Spleen (tissue), 11 donors: ENCODE measurements at regions not wholly inside any gene's neighbourhood (a gene's known extent, or its start where the extent isn't known, plus 50 kb on each side); places are given as distances from the start of the nearest gene placed in this dataset.

ENCODE experiments used
- DNase-seq: peaks from one replicate; pipeline ENCODE4 v3.0.0-alpha.2; 2020
- H3K27ac ChIP-seq, 8 donors: fragments of 200-600 bp; sonication (generic) in 7 of 8; 1 replicate in 4 of 8; 2 replicates in 4 of 8; pipeline versions ENCODE4 v1.5.0 to v1.8.0; 2016 to 2021; ENCODE audit warnings: inconsistent platforms in 4 of 8, mild to moderate bottlenecking in 4 of 8, moderate library complexity in 1 of 8
- H3K27me3 ChIP-seq, 7 donors: fragments of 200-600 bp; sonication (generic) in 6 of 7; replicated peaks in 1 of 7; 1 replicate in 4 of 7; 2 replicates in 3 of 7; pipeline versions ENCODE4 v1.5.0 to v1.8.0; 2016 to 2021; ENCODE audit warnings: inconsistent platforms in 3 of 7, mild to moderate bottlenecking in 1 of 7
- H3K36me3 ChIP-seq, 6 donors: fragments of 200-600 bp; sonication (generic) in 5 of 6; 1 replicate in 4 of 6; 2 replicates in 2 of 6; pipeline versions ENCODE4 v1.5.0 to v1.8.0; 2016 to 2021; ENCODE audit warnings: inconsistent platforms in 2 of 6
- H3K4me1 ChIP-seq, 6 donors: fragments of 200-600 bp; sonication (generic) in 5 of 6; 1 replicate in 3 of 6; 2 replicates in 3 of 6; pipeline versions ENCODE4 v1.5.0 to v1.8.0; 2016 to 2021; ENCODE audit warnings: inconsistent platforms in 3 of 6
- H3K4me3 ChIP-seq, 8 donors: fragments of 200-600 bp; sonication (generic) in 7 of 8; 1 replicate in 4 of 8; 2 replicates in 4 of 8; pipeline versions ENCODE4 v1.5.0 to v1.8.0; 2016 to 2021; ENCODE audit warnings: inconsistent platforms in 4 of 8, mild to moderate bottlenecking in 4 of 8, moderate library complexity in 2 of 8
- H3K9me3 ChIP-seq, 8 donors: fragments of 200-600 bp; sonication (generic) in 7 of 8; 1 replicate in 4 of 8; 2 replicates in 4 of 8; pipeline versions ENCODE4 v1.5.0 to v1.8.0; 2016 to 2021; ENCODE audit warnings: inconsistent platforms in 4 of 8
- POLR2A ChIP-seq, 3 donors: fragments of 450-650 bp; IDR thresholded peaks; one replicate each; pipeline ENCODE4 v1.5.1; 2017; ENCODE audit warnings: antibody characterized with exemption in 3 of 3, mild to moderate bottlenecking in 1 of 3
- POLR2AphosphoS5 ChIP-seq, 3 donors: sonication (generic); formaldehyde crosslinking; IDR thresholded peaks; one replicate each; pipeline ENCODE4 v1.5.1; 2017; ENCODE audit warnings: antibody characterized with exemption in 3 of 3
- WGBS, 5 donors: extraction: QIAGEN DNeasy Blood & Tissue Kit in 3 of 5; methylation state at CpG; one replicate each; pipeline versions ENCODE4 v1.1.5 to v1.1.7; 2013 to 2018; 5-methylcytosine and 5-hydroxymethylcytosine counted together
- intact Hi-C: fragments of 100-400 bp; cut with DNase I; formaldehyde crosslinking; loops from one replicate; pipeline ENCODE4 v1.15.0; 2023; ENCODE audit warnings: low total_unique reads
- TF ChIP-seq, protein P1 (sequence below), 11 experiments: fragments of 200-600 bp in 7 of 11; fragments of 450-650 bp in 4 of 11; sonication (generic) in 4 of 11; IDR thresholded peaks in 8 of 11; conservative IDR thresholded peaks in 3 of 11; 1 replicate in 7 of 11; 2 replicates in 4 of 11; pipeline versions ENCODE4 v1.4.0 to v1.8.0; 2016 to 2021; ENCODE audit warnings: antibody characterized with exemption in 11 of 11, inconsistent platforms in 4 of 11, mild to moderate bottlenecking in 1 of 11
- donor health status: healthy with polysubstance abuse.
- donor health status: DM: no; HTN: no; CAD: no; lungs with moderate emphysema.
- donor health status: DM: no; HTN: no; CAD: no.
- donor health status: Bipolar disorder and iron deficiency.
- donor health status: healthy.
- donor health status: DM: no; HTN: no; CAD: no.
- donor health status: DM: yes; HTN: yes; CAD: no.

DNA sequence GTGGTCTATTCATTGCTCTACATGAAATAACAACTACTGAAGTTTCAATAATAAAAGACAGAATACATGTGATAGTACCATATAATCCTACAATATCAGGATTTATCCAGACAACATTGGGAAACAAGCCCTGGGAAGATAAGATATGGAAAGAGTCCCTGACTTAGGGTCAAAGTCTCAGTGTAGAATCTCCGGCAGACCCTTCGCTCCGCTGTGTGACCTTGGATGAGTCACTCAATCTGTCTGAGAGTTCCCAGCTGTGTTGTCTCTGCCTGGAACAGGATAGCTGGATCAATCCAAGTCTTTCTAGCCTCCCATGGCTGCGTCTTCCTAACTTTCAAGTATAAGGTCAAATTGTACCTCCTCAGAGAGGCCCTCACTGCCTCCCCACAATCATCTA lies 335.9 kb downstream of the TMEM114 start:
- Histone ChIP-seq H3K27ac (no peak overlapping the region), H3K9me3 (peaks cover 0 to 8% (median 0%) of the 10 kb centered on the region in 8 donors), H3K4me3 (no peak overlapping the region), H3K4me1 (no peaks in the 10 kb centered on the region), H3K27me3 (no peaks in the 10 kb centered on the region), H3K36me3 (no peaks in the 10 kb centered on the region)
- TF ChIP-seq, protein P1, sequence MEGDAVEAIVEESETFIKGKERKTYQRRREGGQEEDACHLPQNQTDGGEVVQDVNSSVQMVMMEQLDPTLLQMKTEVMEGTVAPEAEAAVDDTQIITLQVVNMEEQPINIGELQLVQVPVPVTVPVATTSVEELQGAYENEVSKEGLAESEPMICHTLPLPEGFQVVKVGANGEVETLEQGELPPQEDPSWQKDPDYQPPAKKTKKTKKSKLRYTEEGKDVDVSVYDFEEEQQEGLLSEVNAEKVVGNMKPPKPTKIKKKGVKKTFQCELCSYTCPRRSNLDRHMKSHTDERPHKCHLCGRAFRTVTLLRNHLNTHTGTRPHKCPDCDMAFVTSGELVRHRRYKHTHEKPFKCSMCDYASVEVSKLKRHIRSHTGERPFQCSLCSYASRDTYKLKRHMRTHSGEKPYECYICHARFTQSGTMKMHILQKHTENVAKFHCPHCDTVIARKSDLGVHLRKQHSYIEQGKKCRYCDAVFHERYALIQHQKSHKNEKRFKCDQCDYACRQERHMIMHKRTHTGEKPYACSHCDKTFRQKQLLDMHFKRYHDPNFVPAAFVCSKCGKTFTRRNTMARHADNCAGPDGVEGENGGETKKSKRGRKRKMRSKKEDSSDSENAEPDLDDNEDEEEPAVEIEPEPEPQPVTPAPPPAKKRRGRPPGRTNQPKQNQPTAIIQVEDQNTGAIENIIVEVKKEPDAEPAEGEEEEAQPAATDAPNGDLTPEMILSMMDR (IDR thresholded peaks at IDR 0.05 in 8 of 11, conservative IDR thresholded peaks at IDR 0.05 in 3 of 11): no peak
- no peak for TF ChIP-seq POLR2A (IDR thresholded peaks at IDR 0.05)
- no peak for TF ChIP-seq POLR2AphosphoS5 (IDR thresholded peaks at IDR 0.05)
- DNase-seq: no peak
- intact Hi-C loops: no loop called here
- WGBS, 5 donors: 63 to 82% (median 75%) methylated on average over 4 of the region's 4 CpGs

DNA sequence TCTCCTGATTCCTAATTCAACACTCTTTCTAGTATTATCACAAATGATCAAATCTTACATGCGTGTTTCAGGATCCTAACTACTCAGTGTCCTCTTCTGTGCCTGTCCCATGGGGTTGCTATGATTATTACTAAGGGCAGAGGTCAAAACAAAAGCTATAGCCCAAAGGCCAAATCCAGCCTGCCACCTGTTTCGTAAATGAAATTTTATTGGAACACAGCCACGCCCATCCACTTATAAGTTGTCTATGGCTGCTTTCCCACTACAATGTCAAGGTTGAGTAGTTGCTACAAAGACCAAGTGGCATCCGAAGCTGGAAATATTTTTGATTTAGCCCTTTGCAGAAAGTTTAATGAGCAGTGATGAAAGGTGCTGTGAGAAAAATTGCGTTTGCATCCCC lies 336.6 kb downstream of the TMEM114 start:
- intact Hi-C loops: no loop called here

DNA sequence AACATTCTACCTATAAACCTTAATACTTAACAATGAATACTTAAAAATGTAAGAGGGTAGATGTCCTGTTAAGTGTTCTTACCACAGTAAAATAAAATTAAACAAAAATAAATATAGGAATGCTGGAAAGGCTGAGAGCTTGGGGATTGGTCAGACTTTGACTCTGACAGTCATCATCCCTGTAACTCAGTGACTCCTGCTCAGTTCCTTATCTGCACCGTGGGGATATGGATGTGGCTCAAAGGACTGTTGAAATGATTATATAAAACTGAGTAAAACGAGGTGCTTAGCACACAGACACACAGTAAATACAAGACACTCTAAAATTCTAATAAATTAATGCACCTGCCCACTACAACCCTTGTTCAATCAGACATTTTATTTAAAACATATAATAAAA lies 338.6 kb downstream of the TMEM114 start:
- H3K27me3 ChIP-seq: no peaks in the 10 kb centered on the region
- TF ChIP-seq, protein P1 (IDR thresholded peaks at IDR 0.05 in 8 of 11, conservative IDR thresholded peaks at IDR 0.05 in 3 of 11): no peak
- no peak for TF ChIP-seq POLR2A (IDR thresholded peaks at IDR 0.05)
- no peak for TF ChIP-seq POLR2AphosphoS5 (IDR thresholded peaks at IDR 0.05)
- H3K4me1 ChIP-seq: no peaks in the 10 kb centered on the region
- DNase-seq: no peak
- H3K4me3 ChIP-seq: no peak overlapping the region
- intact Hi-C loops: no loop called here
- H3K27ac ChIP-seq: no peak overlapping the region
- 33 to 48% (median 37%) methylated on average over 2 of the region's 2 CpGs for WGBS, 5 donors
- no peaks in the 10 kb centered on the region for H3K9me3 ChIP-seq
- no peaks in the 10 kb centered on the region for H3K36me3 ChIP-seq

More for the DNA sequence above, 336.6 kb downstream of the TMEM114 start:
- WGBS, 5 donors: 60 to 82% (median 68%) methylated on average over 5 of the region's 5 CpGs
- Histone ChIP-seq H3K4me3 (no peak overlapping the region), H3K9me3 (peaks cover 0 to 8% (median 0%) of the 10 kb centered on the region in 8 donors), H3K4me1 (no peaks in the 10 kb centered on the region), H3K27me3 (no peaks in the 10 kb centered on the region), H3K36me3 (no peaks in the 10 kb centered on the region), H3K27ac (no peak overlapping the region)
- DNase-seq: no peak
- TF ChIP-seq, protein P1 (IDR thresholded peaks at IDR 0.05 in 8 of 11, conservative IDR thresholded peaks at IDR 0.05 in 3 of 11): no peak
- TF ChIP-seq POLR2AphosphoS5 (IDR thresholded peaks at IDR 0.05) (no peak), POLR2A (IDR thresholded peaks at IDR 0.05) (no peak)

DNA sequence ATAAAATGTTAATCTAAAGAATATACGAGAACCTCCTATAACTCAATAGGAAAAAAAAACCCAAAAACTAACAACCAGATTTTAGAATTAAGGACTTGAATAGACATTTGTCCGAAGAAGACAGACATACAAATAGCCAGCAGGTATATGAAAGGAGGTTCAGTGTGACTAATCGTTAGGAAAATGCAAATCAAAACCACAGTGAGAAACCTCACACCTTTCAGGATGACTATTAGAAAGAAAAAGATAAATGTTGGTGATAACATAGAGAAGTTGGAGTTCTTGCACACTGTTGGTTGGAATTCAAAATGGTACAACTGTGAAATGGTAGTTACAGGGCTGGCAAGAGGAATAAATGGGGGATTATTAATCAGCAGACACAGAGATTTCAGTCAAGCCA lies 339.0 kb downstream of the TMEM114 start:
- DNase-seq: no peak
- H3K27ac ChIP-seq: no peak overlapping the region
- no peaks in the 10 kb centered on the region for H3K36me3 ChIP-seq
- no peaks in the 10 kb centered on the region for H3K9me3 ChIP-seq
- intact Hi-C loops: no loop called here
- TF ChIP-seq POLR2A (IDR thresholded peaks at IDR 0.05): no peak
- no peak for TF ChIP-seq POLR2AphosphoS5 (IDR thresholded peaks at IDR 0.05)
- TF ChIP-seq, protein P1 (IDR thresholded peaks at IDR 0.05 in 8 of 11, conservative IDR thresholded peaks at IDR 0.05 in 3 of 11): no peak
- WGBS, 5 donors: 62 to 75% (median 66%) methylated on average over 3 of the region's 3 CpGs
- no peaks in the 10 kb centered on the region for H3K4me1 ChIP-seq
- H3K4me3 ChIP-seq: no peak overlapping the region
- no peaks in the 10 kb centered on the region for H3K27me3 ChIP-seq
